Mucosa of descending colon (tissue), 3 donors: ENCODE measurements at regions not wholly inside any gene's neighbourhood (a gene's known extent, or its start where the extent isn't known, plus 50 kb on each side); places are given as distances from the start of the nearest gene placed in this dataset.
"Not testable (repeated sequence)": the region's sequence is repeated elsewhere in the genome, so short reads cannot be mapped to it uniquely, and the experiment has no call there.

Source experiments
- ATAC-seq: fragments of 200-7000 bp; cut with Tn5 transposase; one replicate; pipeline ENCODE4 v1.9.1; 2020; ENCODE audit warnings: mild to moderate bottlenecking, moderate library complexity
- DNase-seq, 3 donors: peaks; one replicate each; pipeline ENCODE4 v3.0.0-alpha.2; 2020
- H3K36me3 ChIP-seq: fragments of 200-600 bp; one replicate; pipeline ENCODE4 v1.8.0; 2021; ENCODE audit warnings: low read depth, mild to moderate bottlenecking
- H3K4me1 ChIP-seq: fragments of 200-600 bp; one replicate; pipeline ENCODE4 v1.8.0; 2021; ENCODE audit warnings: low read depth, mild to moderate bottlenecking
- H3K4me3 ChIP-seq: fragments of 200-600 bp; one replicate; pipeline ENCODE4 v1.8.0; 2021; ENCODE audit warnings: mild to moderate bottlenecking
- H3K9me3 ChIP-seq: fragments of 200-600 bp; one replicate; pipeline ENCODE4 v1.8.0; 2021; ENCODE audit warnings: mild to moderate bottlenecking
- CTCF ChIP-seq: fragments of 200-600 bp; IDR thresholded peaks from one replicate; pipeline ENCODE4 v1.8.0; 2022; ENCODE audit warnings: antibody characterized with exemption, mild to moderate bottlenecking
- intact Hi-C, 2 donors: fragments of 100-400 bp; cut with DNase I in 1 of 2; cut with micrococcal nuclease in 1 of 2; formaldehyde crosslinking; loops; one replicate each; pipeline versions ENCODE4 v1.11.0 to v1.11.1; 2022; cut with DNase I, micrococcal nuclease
- donor health status: DM: no; HTN: no; CAD: no; lungs with moderate emphysema.
- donor health status: DM: no; HTN: no; CAD: no.
- donor health status: DM: no; HTN: yes; CAD: no.

DNA sequence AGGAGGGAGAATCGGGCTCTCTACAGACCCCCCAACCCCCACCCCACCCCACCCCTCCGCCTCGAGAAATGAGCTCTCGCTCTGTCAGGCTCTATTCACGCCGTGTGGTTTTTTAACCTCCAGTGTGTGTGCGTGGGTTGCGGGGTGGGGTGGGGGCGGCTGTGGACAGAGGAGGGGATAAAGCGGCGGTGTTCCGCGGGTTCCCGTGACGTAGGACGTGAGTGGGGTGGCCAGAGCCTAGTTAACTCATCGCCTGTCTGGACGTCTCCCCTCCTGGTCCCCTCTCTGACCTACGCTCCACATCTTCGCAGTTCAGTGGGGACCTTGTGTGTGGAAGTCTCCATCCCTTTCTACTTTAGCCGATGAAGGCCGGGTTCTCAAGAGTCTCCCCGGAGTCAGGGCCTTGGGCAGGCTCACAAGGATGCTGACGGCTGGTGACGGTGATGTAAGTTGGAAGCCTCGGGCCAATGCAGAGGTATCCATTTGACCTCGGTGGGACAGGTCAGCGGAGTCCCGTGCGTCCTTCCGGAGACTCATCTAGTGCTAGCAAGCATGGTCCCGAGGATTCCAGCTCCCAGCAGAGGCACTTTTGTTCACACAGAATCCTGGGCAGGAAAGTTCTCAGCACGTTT, 1507.1 kb upstream of the DEFB115 start:
- intact Hi-C loops = no loop called here
- TF ChIP-seq CTCF = no peak
- Histone ChIP-seq H3K4me3 (no peak overlapping the region), H3K9me3 (peaks cover 42% of the 10 kb centered on the region), H3K4me1 (no peaks in the 10 kb centered on the region), H3K36me3 (no peaks in the 10 kb centered on the region)
- ATAC-seq = no peak
- no peak for DNase-seq

- ATAC-seq, intact Hi-C loops, H3K4me1 ChIP-seq, DNase-seq, H3K4me3 ChIP-seq, H3K36me3 ChIP-seq: not testable (repeated sequence)
- H3K9me3 ChIP-seq = peaks cover 45% of the 10 kb centered on the region
These were observed 1504.6 kb upstream of the DEFB115 start for GRCh38 chr20:29752644-29753425.

- ATAC-seq, DNase-seq: not testable (repeated sequence)
These were observed 1504.1 kb upstream of the DEFB115 start for GRCh38 chr20:29753426-29753746.

GRCh38 chr20:29753879-29754278, 1503.6 kb upstream of the DEFB115 start:
- ATAC-seq, intact Hi-C loops, H3K36me3 ChIP-seq, H3K4me1 ChIP-seq, DNase-seq, H3K4me3 ChIP-seq: not testable (repeated sequence)
- peaks cover 38% of the 10 kb centered on the region for H3K9me3 ChIP-seq

More at GRCh38 chr20:29753426-29753746, 1504.1 kb upstream of the DEFB115 start:
- H3K36me3 ChIP-seq, H3K4me1 ChIP-seq, H3K4me3 ChIP-seq, intact Hi-C loops: not testable (repeated sequence)
- H3K9me3 ChIP-seq = peaks cover 41% of the 10 kb centered on the region

- H3K4me3 ChIP-seq, ATAC-seq, H3K36me3 ChIP-seq, DNase-seq, H3K4me1 ChIP-seq, intact Hi-C loops: not testable (repeated sequence)
- H3K9me3 ChIP-seq = peaks cover 31% of the 10 kb centered on the region
These were observed 1501.5 kb upstream of the DEFB115 start for GRCh38 chr20:29755854-29756498.

- ATAC-seq (no peak), DNase-seq (no peak)
- intact Hi-C loops = no loop called here
- H3K36me3 ChIP-seq = no peaks in the 10 kb centered on the region
- no peak overlapping the region for H3K4me3 ChIP-seq
- TF ChIP-seq CTCF = no peak
- H3K9me3 ChIP-seq = peaks cover 33% of the 10 kb centered on the region
- H3K4me1 ChIP-seq = no peaks in the 10 kb centered on the region
These were observed 1500.8 kb upstream of the DEFB115 start for GRCh38 chr20:29756664-29757063.

DNA sequence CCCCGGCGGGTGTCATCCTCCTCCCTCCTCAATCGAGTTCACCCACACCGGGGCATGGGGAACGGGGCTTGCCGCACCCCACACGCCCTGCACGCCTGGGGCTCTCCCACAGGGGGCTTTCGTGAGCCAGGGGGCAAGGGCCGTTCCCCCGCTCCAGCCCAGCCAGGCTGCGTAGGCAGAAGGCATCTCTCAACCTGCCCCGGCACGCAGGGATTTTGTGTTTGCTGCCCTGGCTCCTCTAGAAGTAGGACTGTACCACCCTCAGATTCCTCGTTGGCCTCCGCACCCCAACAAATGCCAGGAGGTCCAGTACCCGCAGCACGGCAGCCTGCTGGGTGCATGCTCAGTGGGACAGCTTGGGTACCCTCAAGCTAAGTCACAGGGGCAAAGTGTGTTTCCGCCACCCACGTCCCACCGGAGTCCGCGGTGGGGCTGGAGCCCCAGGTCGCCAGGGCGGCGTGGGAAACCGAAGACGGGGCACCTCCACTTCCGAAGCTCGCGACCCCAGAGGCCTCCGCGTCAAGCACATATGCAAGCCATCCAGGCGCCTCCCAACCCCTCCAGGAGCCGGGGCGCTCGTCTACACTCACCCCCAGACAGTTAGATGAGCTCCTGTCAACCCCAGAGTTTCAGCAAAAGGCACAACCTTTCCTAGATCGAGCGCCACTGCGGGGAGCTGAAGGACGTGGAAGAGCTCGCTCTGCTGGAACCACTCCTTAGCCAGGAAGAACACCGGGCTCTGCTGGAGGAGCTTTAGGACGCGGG, 1495.7 kb upstream of the DEFB115 start:
- H3K36me3 ChIP-seq, ATAC-seq, H3K4me1 ChIP-seq, intact Hi-C loops, H3K4me3 ChIP-seq, DNase-seq: not testable (repeated sequence)
- peaks cover 36% of the 10 kb centered on the region for H3K9me3 ChIP-seq

GRCh38 chr20:29762620-29763019, 1494.8 kb upstream of the DEFB115 start:
- no peak overlapping the region for H3K4me3 ChIP-seq
- no peak for TF ChIP-seq CTCF
- no peak for DNase-seq
- no peaks in the 10 kb centered on the region for H3K4me1 ChIP-seq
- intact Hi-C loops = no loop called here
- ATAC-seq = no peak
- H3K36me3 ChIP-seq = no peaks in the 10 kb centered on the region
- H3K9me3 ChIP-seq = peaks cover 31% of the 10 kb centered on the region
